ENCODE measurements at regions not wholly inside any gene's neighbourhood (a gene's known extent, or its start where the extent isn't known, plus 50 kb on each side); places are given as distances from the start of the nearest gene placed in this dataset.

- H3K9me3 ChIP-seq (ENCODE audit: insufficient read depth, low read depth) = no peaks in the 10 kb centered on the region
- ChIA-PET CTCF (no interaction called here), POLR2A (ENCODE audit: unreplicated experiment) (no interaction called here)
- intact Hi-C loops (cut with micrococcal nuclease; ENCODE audit: unreplicated experiment) = no loop called here
- no peak overlapping the region for H3K4me3 ChIP-seq
- no TSS peak for BruUV-seq (replicated peaks)
- no peak for TF ChIP-seq CTCF (conservative IDR thresholded peaks at IDR 0.05)
- no peak for TF ChIP-seq EZH2 (IDR thresholded peaks at IDR 0.05; ENCODE audit: low read depth)
- DNase-seq = no peak
- no peak overlapping the region for H3K27ac ChIP-seq
- H3K27me3 ChIP-seq (ENCODE audit: insufficient read depth, low read depth) = no peaks in the 10 kb centered on the region
- no peaks in the 10 kb centered on the region for H3K36me3 ChIP-seq (ENCODE audit: low read depth)
- no peaks in the 10 kb centered on the region for H3F3A ChIP-seq (ENCODE audit: insufficient read depth, low read depth)
- H3K9me2 ChIP-seq (ENCODE audit: insufficient read depth) = no peaks in the 10 kb centered on the region
- no peaks in the 10 kb centered on the region for H3K4me1 ChIP-seq (replicated peaks; ENCODE audit: insufficient read depth)
- no peak overlapping the region for H3K4me2 ChIP-seq
- no peaks in the 10 kb centered on the region for H3K79me2 ChIP-seq (ENCODE audit: low read depth)
- H4K20me1 ChIP-seq (ENCODE audit: insufficient read depth) = no peaks in the 10 kb centered on the region
- H2AFZ ChIP-seq = no peak overlapping the region
Observed at GRCh38 chr14:85943192-85943591, 413.2 kb downstream of the FLRT2 start.

GRCh38 chr14:85934886-85935254, 404.9 kb downstream of the FLRT2 start:
- Histone ChIP-seq H3K9me3 (ENCODE audit: insufficient read depth, low read depth) (no peaks in the 10 kb centered on the region), H3K79me2 (ENCODE audit: low read depth) (no peaks in the 10 kb centered on the region), H3F3A (ENCODE audit: insufficient read depth, low read depth) (no peaks in the 10 kb centered on the region), H3K27ac (no peak overlapping the region), H3K9me2 (ENCODE audit: insufficient read depth) (no peaks in the 10 kb centered on the region), H3K36me3 (ENCODE audit: low read depth) (no peaks in the 10 kb centered on the region), H3K27me3 (ENCODE audit: insufficient read depth, low read depth) (no peaks in the 10 kb centered on the region), H4K20me1 (ENCODE audit: insufficient read depth) (no peaks in the 10 kb centered on the region), H3K4me3 (peak overlapping the region; percentile 69), H3K4me2 (peak overlapping the region; percentile 76), H2AFZ (peak overlapping the region; percentile 93), H3K4me1 (replicated peaks; ENCODE audit: insufficient read depth) (no peaks in the 10 kb centered on the region)
- TF ChIP-seq EZH2 (IDR thresholded peaks at IDR 0.05; ENCODE audit: low read depth) (no peak), CTCF (conservative IDR thresholded peaks at IDR 0.05) (no peak)
- POLR2A ChIA-PET (ENCODE audit: unreplicated experiment) = no interaction called here
- no peak for DNase-seq
- BruUV-seq (replicated peaks) = no TSS peak
- intact Hi-C loops (cut with micrococcal nuclease; ENCODE audit: unreplicated experiment) = no loop called here
- CTCF ChIA-PET = no interaction called here

- Histone ChIP-seq H3K36me3 (ENCODE audit: low read depth) (no peaks in the 10 kb centered on the region), H3K9me2 (ENCODE audit: insufficient read depth) (no peaks in the 10 kb centered on the region), H3K9me3 (ENCODE audit: insufficient read depth, low read depth) (no peaks in the 10 kb centered on the region), H3F3A (ENCODE audit: insufficient read depth, low read depth) (no peaks in the 10 kb centered on the region), H3K27me3 (ENCODE audit: insufficient read depth, low read depth) (no peaks in the 10 kb centered on the region), H3K4me2 (peak overlapping the region; percentile 76), H3K4me1 (replicated peaks; ENCODE audit: insufficient read depth) (no peaks in the 10 kb centered on the region), H3K4me3 (peak overlapping the region; percentile 69), H3K79me2 (ENCODE audit: low read depth) (no peaks in the 10 kb centered on the region), H3K27ac (no peak overlapping the region), H2AFZ (peak overlapping the region; percentile 93), H4K20me1 (ENCODE audit: insufficient read depth) (no peaks in the 10 kb centered on the region)
- DNase-seq = peak in 1 of 2 experiments; percentile 46
- TF ChIP-seq EZH2 (IDR thresholded peaks at IDR 0.05; ENCODE audit: low read depth) = no peak
- no peak for TF ChIP-seq CTCF (conservative IDR thresholded peaks at IDR 0.05)
- intact Hi-C loops (cut with micrococcal nuclease; ENCODE audit: unreplicated experiment) = no loop called here
- CTCF ChIA-PET = no interaction called here
- POLR2A ChIA-PET (ENCODE audit: unreplicated experiment) = no interaction called here
- BruUV-seq (replicated peaks) = no TSS peak
Observed at GRCh38 chr14:85934123-85934885, 404.4 kb downstream of the FLRT2 start.

All from PC-9 (cell line).